Central memory CD4-positive, alpha-beta T cell (primary cell): ENCODE measurements at regions not wholly inside any gene's neighbourhood (a gene's known extent, or its start where the extent isn't known, plus 50 kb on each side); places are given as distances from the start of the nearest gene placed in this dataset.
A peak's percentile ranks its signal among the peaks of the same experiment; 100 is the strongest.

Experiments used
- DNase-seq: peaks from one replicate; pipeline ENCODE4 v3.0.0; 2022

- DNase-seq: peak; percentile 23
Measured at GRCh38 chr1:36606641-36607262, 124.0 kb upstream of the CSF3R start.

GRCh38 chr1:36605942-36606640 lies 123.4 kb upstream of the CSF3R start:
- no peak for DNase-seq

- DNase-seq: no peak
Measured at GRCh38 chr1:36603461-36603860, 120.7 kb upstream of the CSF3R start.

GRCh38 chr1:36602184-36602583 lies 119.5 kb upstream of the CSF3R start:
- DNase-seq: no peak

GRCh38 chr1:36599828-36600227 lies 117.1 kb upstream of the CSF3R start:
- no peak for DNase-seq

- DNase-seq: no peak
Measured at GRCh38 chr1:36597514-36597913, 114.8 kb upstream of the CSF3R start.

GRCh38 chr1:36595921-36596320 lies 113.2 kb upstream of the CSF3R start:
- no peak for DNase-seq

- DNase-seq: no peak
Measured at GRCh38 chr1:36595349-36595748, 112.6 kb upstream of the CSF3R start.

GRCh38 chr1:36594023-36594422 lies 111.3 kb upstream of the CSF3R start:
- no peak for DNase-seq

GRCh38 chr1:36591278-36591677 lies 108.6 kb upstream of the CSF3R start:
- no peak for DNase-seq

GRCh38 chr1:36590771-36591170 lies 108.1 kb upstream of the CSF3R start:
- DNase-seq: no peak

GRCh38 chr1:36590264-36590663 lies 107.6 kb upstream of the CSF3R start:
- no peak for DNase-seq

- no peak for DNase-seq
Measured at GRCh38 chr1:36588972-36589371, 106.3 kb upstream of the CSF3R start.

GRCh38 chr1:36585569-36586548 lies 103.1 kb upstream of the CSF3R start:
- DNase-seq: no peak

- DNase-seq: no peak
Measured at GRCh38 chr1:36584874-36585453, 102.3 kb upstream of the CSF3R start.

GRCh38 chr1:36583980-36584782 lies 101.5 kb upstream of the CSF3R start:
- DNase-seq: no peak

- DNase-seq: no peak
Measured at GRCh38 chr1:36583080-36583479, 100.4 kb upstream of the CSF3R start.

- DNase-seq: no peak
Measured at GRCh38 chr1:36582066-36582755, 99.5 kb upstream of the CSF3R start.

- no peak for DNase-seq
Measured at GRCh38 chr1:36580524-36580923, 97.8 kb upstream of the CSF3R start.

GRCh38 chr1:36579039-36579438 lies 96.3 kb upstream of the CSF3R start:
- DNase-seq: no peak

GRCh38 chr1:36576551-36577110 lies 93.9 kb upstream of the CSF3R start:
- DNase-seq: no peak
